ENCODE measurements at regions not wholly inside any gene's neighbourhood (a gene's known extent, or its start where the extent isn't known, plus 50 kb on each side); places are given as distances from the start of the nearest gene placed in this dataset.

DNA sequence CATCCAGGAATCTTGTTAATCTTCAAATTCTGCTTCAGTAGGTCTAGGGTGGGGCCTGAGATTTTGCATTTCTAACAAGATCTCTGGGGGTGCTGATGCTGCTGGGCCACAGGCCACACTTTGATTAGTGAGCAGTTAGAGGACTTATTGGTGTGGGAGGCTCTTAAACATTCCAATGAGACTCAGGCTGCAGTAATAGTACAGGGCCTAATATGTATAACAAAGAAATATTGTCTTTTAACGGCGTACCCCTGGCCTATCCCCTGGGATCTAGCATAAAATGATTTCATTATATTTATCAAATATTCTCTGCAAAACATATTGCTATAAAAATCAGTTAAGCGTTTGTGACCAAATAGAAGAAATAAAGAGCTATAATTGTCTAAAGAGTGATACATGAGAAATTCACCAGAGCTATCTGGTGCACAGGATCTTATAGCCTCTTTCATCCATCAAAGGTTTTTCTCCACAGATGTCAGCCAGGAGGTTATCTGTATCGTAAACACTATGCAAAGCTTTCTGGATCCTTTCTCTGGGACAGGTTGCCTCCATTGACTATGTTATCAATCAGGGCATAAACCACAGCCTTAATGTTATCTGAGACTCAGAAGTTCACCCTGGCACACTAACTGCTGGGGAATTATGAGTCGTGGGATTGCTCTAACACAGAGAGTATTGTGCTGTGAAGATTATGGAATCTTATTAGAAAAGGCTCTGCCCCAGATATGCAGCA, 488.5 kb upstream of the MAP3K7 start:
- no peak for DNase-seq
- no peak overlapping the region for H3T11ph ChIP-seq (ENCODE audit: low read length)
- no peaks in the 10 kb centered on the region for H3K79me1 ChIP-seq (ENCODE audit: insufficient read depth, low read depth, low read length, poor library complexity, severe bottlenecking)
- TF ChIP-seq, protein P1, sequence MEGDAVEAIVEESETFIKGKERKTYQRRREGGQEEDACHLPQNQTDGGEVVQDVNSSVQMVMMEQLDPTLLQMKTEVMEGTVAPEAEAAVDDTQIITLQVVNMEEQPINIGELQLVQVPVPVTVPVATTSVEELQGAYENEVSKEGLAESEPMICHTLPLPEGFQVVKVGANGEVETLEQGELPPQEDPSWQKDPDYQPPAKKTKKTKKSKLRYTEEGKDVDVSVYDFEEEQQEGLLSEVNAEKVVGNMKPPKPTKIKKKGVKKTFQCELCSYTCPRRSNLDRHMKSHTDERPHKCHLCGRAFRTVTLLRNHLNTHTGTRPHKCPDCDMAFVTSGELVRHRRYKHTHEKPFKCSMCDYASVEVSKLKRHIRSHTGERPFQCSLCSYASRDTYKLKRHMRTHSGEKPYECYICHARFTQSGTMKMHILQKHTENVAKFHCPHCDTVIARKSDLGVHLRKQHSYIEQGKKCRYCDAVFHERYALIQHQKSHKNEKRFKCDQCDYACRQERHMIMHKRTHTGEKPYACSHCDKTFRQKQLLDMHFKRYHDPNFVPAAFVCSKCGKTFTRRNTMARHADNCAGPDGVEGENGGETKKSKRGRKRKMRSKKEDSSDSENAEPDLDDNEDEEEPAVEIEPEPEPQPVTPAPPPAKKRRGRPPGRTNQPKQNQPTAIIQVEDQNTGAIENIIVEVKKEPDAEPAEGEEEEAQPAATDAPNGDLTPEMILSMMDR (conservative IDR thresholded peaks at IDR 0.05) = no peak
- no peak overlapping the region for H2BK20ac ChIP-seq (ENCODE audit: low read depth, low read length, poor library complexity, severe bottlenecking)
- no peaks in the 10 kb centered on the region for H3K27me3 ChIP-seq (ENCODE audit: insufficient read depth, low read length)
- H3K79me2 ChIP-seq (ENCODE audit: insufficient read depth, low read length) = no peaks in the 10 kb centered on the region
- H2BK120ac ChIP-seq (ENCODE audit: low read depth, low read length, poor library complexity, severe bottlenecking) = no peak overlapping the region
- H3K27ac Mint-ChIP-seq = no peak overlapping the region
- no peak overlapping the region for H2BK12ac ChIP-seq (ENCODE audit: insufficient read length, low read depth, low read length)
- no peak overlapping the region for H3K4me3 Mint-ChIP-seq
- H3K4me1 Mint-ChIP-seq = 0 out of 4 replicates have a peak, but pooled peaks cover 0 to 3% of the 10 kb centered on the region in 2 experiments
- no peak overlapping the region for H3K14ac ChIP-seq (ENCODE audit: insufficient read depth, low read length)
- no peak overlapping the region for H2AK5ac ChIP-seq (ENCODE audit: insufficient read length, low read length)
- no CpG with 5 or more reads among the region's 5 CpGs for WGBS (ENCODE audit: extremely low coverage, insufficient read length, low lambda C conversion rate)
- no peaks in the 10 kb centered on the region for H3K4me1 ChIP-seq (ENCODE audit: insufficient read depth, low read length)
- no peak overlapping the region for H3K56ac ChIP-seq (ENCODE audit: insufficient read length, low read depth, low read length)
- H3K23me2 ChIP-seq (ENCODE audit: insufficient read length, low read depth, low read length, poor library complexity, severe bottlenecking) = no peaks in the 10 kb centered on the region
- no peaks in the 10 kb centered on the region for H3K9me3 ChIP-seq (ENCODE audit: control insufficient read depth, low read depth, low read length)
- no peak overlapping the region for H3K27ac ChIP-seq (ENCODE audit: insufficient read length, low read depth, low read length)
- no peak overlapping the region for H3K4ac ChIP-seq (ENCODE audit: low read depth, low read length)
- H2AFZ ChIP-seq (ENCODE audit: low read length) = no peak overlapping the region
- H4K20me1 ChIP-seq (ENCODE audit: control insufficient read depth, insufficient read depth, insufficient read length) = no peaks in the 10 kb centered on the region
- H3K36me3 Mint-ChIP-seq (ENCODE audit: insufficient read depth in 1 of 3, low read depth in 3 of 3) = no peaks in the 10 kb centered on the region
- no peak overlapping the region for H3K9ac ChIP-seq (ENCODE audit: extremely low read depth, insufficient read length, low read length)
- no peaks in the 10 kb centered on the region for H3K9me3 Mint-ChIP-seq
- no peak overlapping the region for H4K8ac ChIP-seq (replicated peaks; ENCODE audit: insufficient read length, low read depth, low read length)
- H4K5ac ChIP-seq (ENCODE audit: insufficient read length, low read depth, low read length) = no peak overlapping the region
- H3K23ac ChIP-seq (ENCODE audit: insufficient read length, low read depth, low read length) = no peak overlapping the region
- no peak overlapping the region for H3K4me2 ChIP-seq (ENCODE audit: insufficient read depth, insufficient read length, low read length)
- no peak overlapping the region for H2BK5ac ChIP-seq (ENCODE audit: insufficient read length, low read length)
- no peaks in the 10 kb centered on the region for H3K27me3 Mint-ChIP-seq (ENCODE audit: low read depth)
- no peak overlapping the region for H2BK15ac ChIP-seq (ENCODE audit: low read depth, low read length)
- H3K18ac ChIP-seq (ENCODE audit: insufficient read length, low read depth, low read length) = no peak overlapping the region
- H4K91ac ChIP-seq (ENCODE audit: insufficient read length, low read depth, low read length) = no peak overlapping the region

Data from H9 (cell line).